UCSD-AML1 (cell line): ENCODE measurements at regions not wholly inside any gene's neighbourhood (a gene's known extent, or its start where the extent isn't known, plus 50 kb on each side); places are given as distances from the start of the nearest gene placed in this dataset.

Experiments
- DNase-seq: peaks from one replicate; lab custom pipeline; 2025; ENCODE audit not compliant: unreplicated experiment; lab: John Stamatoyannopoulos, UW

DNA sequence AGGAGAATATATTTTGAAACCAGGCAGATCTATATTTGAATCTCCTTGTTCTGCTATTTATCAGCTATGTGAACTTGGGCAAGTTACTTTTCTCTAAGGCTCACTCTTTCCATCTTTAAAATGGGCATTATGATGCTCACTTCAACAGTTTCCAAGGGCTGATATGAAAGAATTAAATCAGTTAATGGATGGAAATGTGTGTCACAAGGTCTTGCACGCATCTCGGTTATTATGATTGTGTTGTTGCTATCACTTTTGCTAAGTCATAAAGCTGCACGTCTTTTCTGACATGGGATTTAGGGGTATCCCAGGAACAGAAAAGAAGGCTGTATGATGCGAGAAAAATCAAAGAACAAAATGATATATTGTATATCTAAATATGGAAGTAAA is 721.5 kb upstream of the TBX3 start:
- no peak for DNase-seq

DNA sequence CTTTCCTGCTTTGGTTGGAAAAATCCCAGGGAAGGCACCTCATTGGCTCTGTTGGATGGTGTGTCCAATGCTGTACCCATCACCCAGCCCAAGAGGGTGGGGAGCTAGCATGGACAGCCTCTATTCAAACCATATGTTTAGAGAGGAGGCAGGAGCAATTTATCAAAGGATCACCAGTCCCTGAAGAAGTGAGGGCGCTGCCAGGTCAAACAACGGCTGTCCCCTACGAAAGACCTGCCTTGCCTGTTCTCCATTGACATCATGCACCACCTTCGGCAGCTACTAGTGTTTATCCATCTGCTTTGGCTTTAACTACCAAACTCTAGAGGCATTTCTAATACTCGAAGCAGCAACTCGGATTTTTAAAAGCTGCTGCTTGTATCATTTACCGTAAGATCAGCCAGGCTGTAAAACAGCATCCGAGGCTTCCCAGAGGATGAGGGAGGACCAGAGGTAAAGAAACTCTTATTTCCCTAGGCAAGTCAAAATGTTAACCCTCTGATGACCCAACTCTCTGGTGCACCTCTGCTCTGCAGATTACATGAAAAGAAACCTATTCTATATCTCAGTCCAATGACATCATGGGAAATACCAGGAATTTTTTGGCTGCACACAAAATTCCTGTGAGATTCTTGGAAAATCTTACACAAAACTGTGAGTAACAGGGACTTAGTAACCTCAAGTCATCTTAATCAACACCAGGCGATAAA is 720.9 kb upstream of the TBX3 start:
- no peak for DNase-seq

DNA sequence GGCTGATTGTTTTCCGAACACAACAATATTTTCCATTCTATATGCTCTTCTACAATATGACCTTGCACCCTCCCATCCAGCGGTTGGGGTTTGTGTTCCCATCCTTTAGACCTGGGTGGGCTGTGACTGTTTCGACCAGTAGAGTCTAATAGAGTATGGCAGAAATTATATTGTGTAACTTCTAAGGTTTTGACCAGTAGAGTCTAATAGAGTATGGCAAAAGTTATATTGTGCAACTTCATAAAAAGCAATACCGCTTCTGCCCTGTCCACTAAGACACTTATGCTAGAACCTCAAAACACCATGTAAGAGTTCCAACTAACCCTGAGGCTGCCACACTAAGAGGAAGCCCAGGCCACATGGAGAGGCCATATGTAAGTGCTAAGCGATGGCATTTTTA is 719.7 kb upstream of the TBX3 start:
- no peak for DNase-seq

DNA sequence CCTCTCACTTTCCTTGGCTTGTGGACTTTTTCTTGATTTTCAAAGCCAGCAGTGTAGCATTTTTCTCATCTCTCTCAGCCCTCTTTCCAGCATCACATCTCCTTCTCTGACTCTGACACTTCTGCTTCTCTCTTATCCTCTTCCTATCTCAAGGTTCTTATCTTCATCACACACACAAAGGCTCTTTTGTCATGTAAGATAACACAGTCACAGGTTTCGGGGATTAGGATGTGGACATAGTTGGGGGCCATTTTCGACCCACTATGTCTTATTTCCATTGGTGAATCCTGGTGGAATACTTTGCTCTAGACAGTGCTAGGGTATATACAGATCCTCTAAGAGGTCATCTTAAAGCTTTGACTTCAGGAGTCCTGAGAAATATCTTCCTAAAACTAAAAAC is 719.3 kb upstream of the TBX3 start:
- no peak for DNase-seq

DNA sequence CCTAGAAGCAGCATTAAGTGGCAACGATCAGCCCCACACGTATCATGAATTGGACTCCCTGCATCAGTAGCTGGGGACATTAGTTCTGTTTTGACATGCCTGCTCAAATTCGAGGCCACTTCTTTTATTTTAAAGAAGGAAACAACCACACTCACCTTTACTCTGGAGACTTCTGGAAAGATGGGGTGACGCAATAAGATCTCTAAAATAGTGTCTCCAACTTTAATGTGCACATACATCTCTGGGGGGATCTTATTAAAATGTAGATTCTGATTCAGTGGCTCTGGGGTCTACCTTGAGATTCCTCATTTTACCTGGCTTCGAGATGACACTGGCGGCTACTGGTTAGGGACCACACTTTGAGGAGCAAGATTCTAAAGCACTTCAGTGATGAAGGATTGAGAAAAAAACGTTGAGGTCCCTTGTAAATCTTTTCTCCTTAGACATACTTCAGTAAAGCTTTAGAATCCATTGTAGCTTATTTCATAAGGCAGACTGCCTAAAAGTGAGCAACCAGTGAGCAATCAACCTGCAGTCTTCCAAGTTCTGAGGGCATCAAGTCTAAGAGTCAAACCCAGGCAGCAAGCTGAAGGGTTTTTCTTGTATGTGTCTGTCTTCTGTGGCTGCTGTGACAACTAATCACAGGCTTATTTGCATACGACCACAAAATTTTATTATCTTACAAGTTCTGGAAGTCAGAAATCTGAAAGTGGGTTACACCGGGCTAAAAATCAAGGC is 718.6 kb upstream of the TBX3 start:
- DNase-seq = no peak

DNA sequence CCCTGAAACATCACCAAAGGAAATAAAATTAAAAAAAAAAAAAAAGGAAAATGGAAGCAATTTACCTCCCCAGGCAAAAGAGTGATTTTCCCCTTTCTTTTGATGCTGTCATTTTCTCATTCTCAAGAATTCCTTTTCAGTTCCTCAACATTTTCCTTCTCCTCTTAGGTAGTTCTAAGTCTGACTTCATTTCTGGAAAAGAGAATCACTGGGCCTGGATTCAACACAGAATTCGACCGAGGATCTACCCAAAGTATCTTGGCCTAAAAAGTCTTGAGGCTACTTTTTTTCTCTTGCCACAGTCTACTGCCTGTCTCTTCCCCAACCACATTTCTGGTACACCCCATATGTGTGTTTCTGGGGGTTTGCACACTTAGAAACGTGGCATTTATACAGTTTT is 717.8 kb upstream of the TBX3 start:
- no peak for DNase-seq

DNA sequence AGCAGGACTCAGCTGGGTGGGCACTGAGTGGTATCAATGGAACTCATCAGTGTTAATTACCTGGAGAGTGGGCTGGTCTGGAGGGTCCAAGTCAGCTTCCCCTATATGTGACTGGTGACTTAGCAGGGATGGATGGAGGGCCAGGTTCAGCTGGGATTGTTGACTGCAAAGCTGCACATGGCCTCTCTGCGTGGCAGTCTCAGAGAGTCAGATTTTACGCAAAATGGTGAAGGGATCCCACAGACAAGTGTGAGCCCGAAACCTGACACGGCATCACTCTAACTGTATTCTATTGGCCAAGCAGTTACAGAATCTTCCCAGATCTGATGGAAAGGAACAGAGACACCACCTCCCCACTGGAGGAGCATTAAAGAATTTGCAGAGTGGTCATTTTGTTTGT is 716.0 kb upstream of the TBX3 start:
- no peak for DNase-seq

DNA sequence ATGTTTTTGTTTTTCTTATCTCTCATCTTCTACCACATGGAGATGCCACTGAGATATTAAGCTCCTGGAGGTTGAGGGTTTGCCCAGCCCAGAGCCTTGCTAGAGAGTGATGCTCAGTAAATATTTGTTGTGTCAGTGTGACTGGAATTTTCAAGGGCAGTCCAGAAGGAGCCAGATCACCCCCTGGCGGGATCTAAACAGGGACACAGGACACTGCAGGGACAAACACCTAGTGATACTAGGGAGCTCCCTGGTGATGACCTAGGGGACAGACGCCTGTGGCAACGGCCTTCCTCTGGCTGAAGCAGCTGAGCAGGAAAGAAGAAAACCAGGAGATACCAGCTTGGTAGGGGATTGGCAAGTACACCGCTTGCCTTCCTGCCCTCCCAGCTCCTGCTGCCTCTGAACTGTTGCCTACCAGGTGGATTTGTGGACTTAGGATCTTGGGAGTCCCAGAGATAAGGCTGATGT is 714.4 kb upstream of the TBX3 start:
- DNase-seq = no peak

DNA sequence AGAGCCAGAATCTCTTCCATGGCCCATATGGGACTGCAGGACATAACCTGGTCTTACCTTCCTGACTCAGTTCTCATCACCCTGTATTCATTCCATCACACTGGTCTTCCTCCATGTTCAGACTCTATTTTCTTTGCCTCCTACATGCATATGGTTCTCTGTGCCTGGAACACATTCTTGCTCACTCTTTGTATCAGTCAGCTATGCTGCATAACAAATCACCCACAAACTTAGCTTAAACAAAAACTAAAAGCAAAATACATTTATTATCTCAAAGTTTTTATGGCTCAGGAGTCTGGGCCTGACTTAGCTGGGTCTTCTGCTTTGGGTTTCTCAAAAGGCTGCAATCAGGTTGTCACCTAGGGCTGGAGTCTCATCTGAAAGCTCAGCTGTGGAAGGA is 712.6 kb upstream of the TBX3 start:
- no peak for DNase-seq

DNA sequence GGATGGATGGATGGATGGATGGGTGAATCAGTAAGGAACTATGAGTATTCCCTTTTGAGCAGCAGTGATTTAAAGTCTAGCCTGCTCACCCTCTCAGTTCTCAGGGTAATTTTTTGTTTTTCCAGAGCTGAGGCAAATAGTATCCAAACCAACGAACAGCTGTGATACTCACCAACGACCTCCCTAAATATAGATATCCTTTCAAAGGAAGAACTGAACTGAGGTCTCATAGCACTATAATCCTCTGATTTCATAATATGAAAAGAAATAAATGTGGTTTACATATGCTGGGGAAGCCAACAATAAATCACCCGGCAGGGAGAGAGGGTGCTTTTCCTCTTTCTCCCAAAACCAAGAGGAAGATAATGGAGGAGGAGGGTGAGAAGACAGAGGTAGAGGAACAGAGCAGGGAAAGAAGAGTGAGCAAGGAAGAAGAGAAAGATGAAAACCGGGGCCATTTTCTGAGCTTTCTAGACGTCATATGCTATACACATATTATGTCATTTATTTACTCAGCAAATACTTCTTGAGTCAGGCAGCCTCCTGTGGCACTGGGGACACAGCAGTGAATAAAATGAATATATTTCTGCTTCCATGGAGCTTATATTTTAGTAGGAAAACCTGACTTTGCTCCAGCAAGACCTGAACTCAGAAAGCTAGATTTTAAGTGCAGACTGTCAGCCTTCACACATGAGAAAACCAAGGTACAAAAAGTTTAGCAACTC is 710.7 kb upstream of the TBX3 start:
- DNase-seq = no peak

DNA sequence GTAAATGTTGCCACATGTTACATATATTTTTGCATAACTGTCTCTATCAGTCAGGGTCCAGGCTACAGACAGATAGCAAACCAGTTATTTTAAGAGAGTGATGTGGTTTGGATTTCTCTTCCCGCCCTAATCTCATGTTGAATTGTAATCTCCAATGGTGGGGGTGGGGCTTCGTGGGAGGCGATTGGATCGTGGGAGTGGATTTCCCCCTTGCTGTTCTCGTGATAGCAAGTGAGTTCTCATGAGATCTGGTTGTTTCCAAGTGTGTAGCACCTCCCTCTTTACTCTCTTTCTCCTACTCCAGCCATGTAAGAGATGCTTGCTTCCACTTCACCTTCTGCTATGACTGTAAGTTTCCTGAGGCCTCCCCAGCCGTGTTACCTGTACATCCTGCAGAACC is 704.2 kb upstream of the TBX3 start:
- no peak for DNase-seq

DNA sequence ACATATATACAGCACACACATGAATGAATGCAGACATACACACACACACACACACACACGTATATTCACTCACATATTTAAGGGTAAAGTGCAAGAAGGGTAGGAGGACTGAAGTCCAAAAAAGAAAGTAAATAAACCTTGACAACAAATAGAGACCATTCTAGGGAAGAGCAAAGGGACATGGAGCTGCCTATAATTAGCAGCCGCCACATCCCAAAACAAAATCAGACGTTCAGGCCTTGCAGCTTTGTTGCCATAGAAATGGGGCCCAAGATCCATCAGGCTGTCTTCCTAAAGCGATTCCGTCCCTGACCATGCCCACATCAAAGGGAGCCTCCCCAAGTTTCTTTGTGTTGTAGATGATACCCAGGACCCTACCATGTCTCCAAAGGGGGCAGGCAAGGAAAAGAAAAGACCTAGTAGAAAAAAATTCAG is 703.5 kb upstream of the TBX3 start:
- no peak for DNase-seq

DNA sequence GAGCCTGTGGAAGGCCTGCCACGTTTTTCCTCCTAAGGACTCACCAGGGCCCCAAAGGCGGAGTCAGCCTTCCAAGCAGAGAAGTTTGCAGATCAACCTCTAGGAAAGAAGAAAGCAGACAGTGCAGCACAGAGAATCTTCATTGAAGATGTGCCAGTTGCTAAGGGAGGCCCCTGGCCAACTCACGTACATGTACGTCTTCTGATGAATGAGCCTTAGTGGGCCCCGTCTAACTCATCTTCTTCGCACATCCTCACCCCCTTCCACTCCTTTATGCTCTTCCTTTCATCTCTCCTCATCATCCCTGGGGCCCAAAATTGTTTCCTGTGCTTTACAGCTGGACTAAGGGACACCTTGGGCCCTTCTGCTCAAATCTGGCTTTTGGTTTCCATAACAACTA is 703.0 kb upstream of the TBX3 start:
- DNase-seq = no peak

DNA sequence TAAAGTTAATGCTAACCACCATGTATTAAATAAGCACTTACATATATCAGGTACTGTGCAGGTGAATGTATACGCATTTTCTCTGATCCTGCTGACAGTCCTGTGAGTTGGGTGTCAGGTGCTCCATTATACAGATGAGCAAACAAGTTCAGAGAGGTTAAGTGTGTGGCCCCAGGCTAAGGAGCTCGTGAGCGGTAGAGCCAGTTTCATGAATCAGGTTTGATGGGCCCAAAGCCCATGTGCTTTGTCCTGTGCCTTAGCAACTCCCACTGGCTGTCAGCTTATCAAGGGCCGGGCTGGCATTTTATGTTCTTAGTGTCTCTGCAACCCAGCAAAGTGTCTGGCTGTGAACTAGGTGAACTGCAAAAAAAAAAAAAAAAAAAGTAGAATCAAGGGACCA is 701.2 kb upstream of the TBX3 start:
- no peak for DNase-seq

DNA sequence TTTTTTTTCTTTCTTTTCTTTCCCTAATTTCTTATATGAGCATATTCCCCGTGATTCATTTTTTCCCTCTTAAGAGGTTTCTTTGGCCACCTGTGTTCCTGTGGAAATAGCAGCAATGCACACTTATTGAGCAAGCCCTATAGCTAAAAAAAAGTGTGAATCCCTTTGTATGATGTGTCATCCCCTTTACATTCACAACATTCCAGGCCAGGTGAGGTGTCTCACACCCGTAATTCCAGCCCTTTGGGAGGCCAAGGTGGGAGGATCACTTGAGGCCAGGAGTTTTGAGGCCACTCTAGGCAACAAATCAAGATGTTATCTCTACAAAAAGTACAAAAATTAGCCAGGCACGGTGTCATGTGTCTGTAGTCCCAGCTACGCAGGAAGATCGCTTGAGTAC is 700.4 kb upstream of the TBX3 start:
- no peak for DNase-seq

DNA sequence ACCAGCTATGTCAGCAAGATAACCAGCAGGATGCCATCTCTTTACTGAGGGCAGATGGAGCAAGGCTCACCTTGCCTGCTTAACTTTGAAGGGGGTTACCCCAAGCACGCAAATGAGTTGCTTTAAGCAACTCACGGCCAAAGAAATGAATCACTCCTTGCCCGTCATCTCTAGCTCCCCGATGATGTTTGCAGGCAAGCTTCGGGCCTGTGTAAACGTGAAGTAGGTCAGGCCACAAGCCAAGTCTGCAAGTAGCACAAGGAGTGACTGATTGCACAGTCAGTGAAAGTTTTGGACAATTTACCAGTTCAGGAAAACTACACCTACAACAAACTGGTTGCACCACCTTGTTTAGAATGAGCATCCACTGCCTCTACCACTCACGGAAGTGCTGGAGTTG is 699.7 kb upstream of the TBX3 start:
- no peak for DNase-seq

DNA sequence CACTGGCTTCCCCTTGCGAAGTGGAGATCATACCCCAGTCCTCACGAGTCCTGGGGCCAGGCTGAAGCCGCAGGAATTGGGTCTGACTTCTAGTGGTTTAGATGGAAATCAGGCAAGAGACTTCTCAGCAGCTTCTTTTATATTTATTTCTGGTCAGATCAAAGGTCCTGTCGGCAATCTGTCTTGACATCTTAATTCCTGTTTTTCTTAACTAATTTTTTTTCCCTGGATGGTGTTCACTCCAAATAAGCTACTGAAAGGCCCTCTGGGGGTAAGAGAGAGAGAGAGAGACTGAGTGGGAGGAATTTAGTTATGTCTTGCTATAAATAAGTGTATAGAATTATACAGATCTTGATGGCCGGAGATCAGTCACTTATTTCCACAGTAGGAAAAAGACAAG is 698.7 kb upstream of the TBX3 start:
- DNase-seq = no peak

DNA sequence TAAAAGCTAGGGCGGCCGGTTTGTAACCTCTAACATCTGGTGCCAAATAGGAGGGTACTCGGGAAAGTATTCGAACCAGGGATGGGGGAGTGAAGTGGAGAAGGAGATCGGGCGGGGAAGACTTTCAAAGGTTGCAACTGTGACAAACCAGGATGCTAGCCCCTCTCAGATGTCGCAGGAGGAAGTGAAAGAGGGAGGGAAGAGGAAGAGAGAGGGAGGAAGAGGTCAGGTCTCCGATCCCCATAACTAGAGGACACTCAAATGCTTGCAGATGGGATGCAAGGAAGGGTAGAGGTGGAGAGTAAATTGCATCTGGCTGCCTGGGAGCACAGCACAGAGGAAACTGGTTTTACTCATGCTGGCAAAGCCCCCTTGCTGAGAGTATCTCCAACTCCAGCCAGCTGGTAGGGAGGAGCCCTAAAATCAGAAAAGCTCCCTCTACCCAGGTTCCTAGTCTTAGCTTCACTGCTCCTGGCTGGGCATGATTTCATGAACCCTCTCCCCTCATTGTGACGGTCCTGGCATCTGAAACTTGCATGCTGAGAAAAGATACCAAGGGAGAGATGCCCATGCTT is 696.7 kb upstream of the TBX3 start:
- no peak for DNase-seq

DNA sequence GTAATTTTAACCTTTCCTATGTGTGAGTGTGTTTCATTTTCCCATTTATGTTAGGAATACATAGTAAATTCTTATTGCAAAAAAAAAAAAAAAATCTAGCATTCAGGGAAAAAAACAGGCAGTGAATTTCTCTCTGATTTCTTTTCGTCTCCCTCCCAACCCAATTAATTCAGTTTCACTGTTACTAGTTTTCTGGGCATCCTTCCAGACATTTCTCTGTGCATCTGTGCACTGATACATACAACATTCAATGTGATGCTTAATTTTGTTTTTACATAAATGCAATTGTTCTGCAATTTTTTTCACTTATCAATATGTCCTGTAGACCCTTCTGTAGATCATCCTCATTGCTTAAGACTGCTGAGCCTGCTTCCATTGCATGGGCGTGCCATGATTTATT is 694.3 kb upstream of the TBX3 start:
- no peak for DNase-seq

DNA sequence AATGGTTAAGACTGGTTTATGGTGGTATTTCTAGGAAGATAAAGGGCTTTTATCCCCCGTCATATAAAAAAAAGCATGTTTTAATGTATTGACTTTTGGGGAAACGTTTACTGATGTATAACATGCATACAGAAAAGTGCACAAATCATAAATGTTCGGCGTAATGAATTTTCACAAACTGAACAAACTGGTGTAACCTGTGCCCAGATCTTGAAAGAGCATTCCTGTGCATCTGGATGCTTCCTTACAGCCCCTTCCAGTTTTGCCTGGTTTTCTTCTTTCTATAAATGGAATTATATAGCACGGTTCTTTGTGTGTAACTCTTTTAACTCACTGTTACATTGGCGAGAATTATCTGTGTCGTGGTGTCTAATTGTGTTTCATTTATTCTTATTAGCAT is 693.8 kb upstream of the TBX3 start:
- no peak for DNase-seq

DNA sequence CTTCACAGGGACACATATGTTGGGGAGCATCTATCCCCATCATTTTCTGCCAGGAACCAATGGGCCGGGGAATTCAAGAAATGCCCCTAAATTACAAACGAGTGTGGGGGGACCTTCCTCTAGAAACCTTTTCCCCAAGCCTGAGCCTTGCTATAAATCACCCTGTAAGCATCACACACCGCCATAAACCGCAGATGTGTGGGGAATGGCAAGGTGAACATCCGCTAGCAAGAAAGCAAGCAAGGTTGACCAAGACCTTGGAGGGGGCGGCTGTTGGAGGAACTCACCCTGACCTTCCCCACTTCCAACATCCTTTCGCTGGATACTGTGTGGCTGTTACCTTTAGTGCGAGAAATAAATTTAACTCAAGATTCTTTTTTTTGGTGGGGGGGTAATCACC is 693.3 kb upstream of the TBX3 start:
- DNase-seq = no peak
